ENCODE measurements at regions not wholly inside any gene's neighbourhood (a gene's known extent, or its start where the extent isn't known, plus 50 kb on each side); places are given as distances from the start of the nearest gene placed in this dataset.

GRCh38 chr6:15864708-15865062 lies 201.9 kb upstream of the DTNBP1 start (continued):
- no peak for TF ChIP-seq JUN (IDR thresholded peaks at IDR 0.05)

DNA sequence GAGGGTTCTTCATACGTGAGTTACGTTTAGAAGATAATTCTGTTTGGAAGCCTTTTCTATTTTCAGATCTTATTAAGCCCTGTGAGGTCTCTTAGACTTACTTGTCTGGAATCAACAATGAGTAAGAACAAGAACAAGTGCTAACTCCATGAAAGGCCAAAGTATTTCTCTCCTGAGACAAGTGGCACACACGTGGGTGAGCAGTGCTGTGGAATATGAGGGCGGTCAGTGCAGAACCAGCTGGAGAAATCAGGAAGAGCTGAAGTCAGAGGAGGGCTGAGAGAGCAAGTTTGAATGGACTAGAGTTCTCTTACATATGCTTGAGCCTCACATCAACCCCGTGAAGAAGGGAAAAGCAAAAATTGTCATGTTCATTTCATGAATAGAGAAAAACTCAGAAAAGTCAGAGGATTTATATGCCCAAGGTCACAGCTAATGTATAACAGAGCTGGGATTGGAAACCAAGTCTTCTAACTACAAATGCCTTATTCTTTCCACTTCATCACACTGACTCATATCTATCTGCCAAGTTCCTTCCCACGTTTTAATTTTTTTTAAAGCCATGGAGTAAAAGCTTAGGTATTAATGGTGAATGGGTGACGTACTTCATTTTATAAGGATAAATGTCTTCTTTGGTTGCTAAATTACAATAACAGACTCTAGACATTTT lies 201.3 kb upstream of the DTNBP1 start:
- ChIA-PET CTCF (no interaction called here), POLR2A (no interaction called here)
- no peak for DNase-seq (ENCODE audit: low read depth in 1 of 2, low spot score in 1 of 2)
- 48% methylated on average over 7 of the region's 7 CpGs for WGBS (ENCODE audit: missing lambda C conversion rate)
- Histone ChIP-seq H3K4me1 (no peaks in the 10 kb centered on the region), H3K27ac (no peak overlapping the region), H3K4me2 (no peak overlapping the region), H3K9me3 (no peaks in the 10 kb centered on the region), H3K4me3 (no peak overlapping the region)
- TF ChIP-seq SREBF2 (IDR thresholded peaks at IDR 0.05) (no peak), ESRRA (IDR thresholded peaks at IDR 0.05; ENCODE audit: borderline replicate concordance, low read length) (no peak), CBX2 (IDR thresholded peaks at IDR 0.05; ENCODE audit: borderline replicate concordance, low read depth) (no peak), ZSCAN20 (CRISPR knock-in tag; IDR thresholded peaks at IDR 0.05) (no peak), RARB (CRISPR knock-in tag; IDR thresholded peaks at IDR 0.05) (no peak), HOXB5 (CRISPR knock-in tag; IDR thresholded peaks at IDR 0.05) (no peak), RNF2 (IDR thresholded peaks at IDR 0.05; ENCODE audit: borderline replicate concordance, low read depth) (no peak), RCOR1 (IDR thresholded peaks at IDR 0.05; ENCODE audit: low read depth, low read length) (no peak), CHD4 (IDR thresholded peaks at IDR 0.05; ENCODE audit: borderline replicate concordance) (no peak), NPAS2 (CRISPR knock-in tag; IDR thresholded peaks at IDR 0.05; ENCODE audit: borderline replicate concordance) (no peak), HEYL (CRISPR knock-in tag; IDR thresholded peaks at IDR 0.05) (no peak)
- TF ChIP-seq, protein P1, sequence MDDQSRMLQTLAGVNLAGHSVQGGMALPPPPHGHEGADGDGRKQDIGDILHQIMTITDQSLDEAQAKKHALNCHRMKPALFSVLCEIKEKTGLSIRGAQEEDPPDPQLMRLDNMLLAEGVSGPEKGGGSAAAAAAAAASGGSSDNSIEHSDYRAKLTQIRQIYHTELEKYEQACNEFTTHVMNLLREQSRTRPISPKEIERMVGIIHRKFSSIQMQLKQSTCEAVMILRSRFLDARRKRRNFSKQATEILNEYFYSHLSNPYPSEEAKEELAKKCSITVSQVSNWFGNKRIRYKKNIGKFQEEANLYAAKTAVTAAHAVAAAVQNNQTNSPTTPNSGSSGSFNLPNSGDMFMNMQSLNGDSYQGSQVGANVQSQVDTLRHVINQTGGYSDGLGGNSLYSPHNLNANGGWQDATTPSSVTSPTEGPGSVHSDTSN (IDR thresholded peaks at IDR 0.05): no peak
- TF ChIP-seq, protein P2, sequence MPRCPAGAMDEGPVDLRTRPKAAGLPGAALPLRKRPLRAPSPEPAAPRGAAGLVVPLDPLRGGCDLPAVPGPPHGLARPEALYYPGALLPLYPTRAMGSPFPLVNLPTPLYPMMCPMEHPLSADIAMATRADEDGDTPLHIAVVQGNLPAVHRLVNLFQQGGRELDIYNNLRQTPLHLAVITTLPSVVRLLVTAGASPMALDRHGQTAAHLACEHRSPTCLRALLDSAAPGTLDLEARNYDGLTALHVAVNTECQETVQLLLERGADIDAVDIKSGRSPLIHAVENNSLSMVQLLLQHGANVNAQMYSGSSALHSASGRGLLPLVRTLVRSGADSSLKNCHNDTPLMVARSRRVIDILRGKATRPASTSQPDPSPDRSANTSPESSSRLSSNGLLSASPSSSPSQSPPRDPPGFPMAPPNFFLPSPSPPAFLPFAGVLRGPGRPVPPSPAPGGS (IDR thresholded peaks at IDR 0.05): no peak
- TF ChIP-seq, protein P3, sequence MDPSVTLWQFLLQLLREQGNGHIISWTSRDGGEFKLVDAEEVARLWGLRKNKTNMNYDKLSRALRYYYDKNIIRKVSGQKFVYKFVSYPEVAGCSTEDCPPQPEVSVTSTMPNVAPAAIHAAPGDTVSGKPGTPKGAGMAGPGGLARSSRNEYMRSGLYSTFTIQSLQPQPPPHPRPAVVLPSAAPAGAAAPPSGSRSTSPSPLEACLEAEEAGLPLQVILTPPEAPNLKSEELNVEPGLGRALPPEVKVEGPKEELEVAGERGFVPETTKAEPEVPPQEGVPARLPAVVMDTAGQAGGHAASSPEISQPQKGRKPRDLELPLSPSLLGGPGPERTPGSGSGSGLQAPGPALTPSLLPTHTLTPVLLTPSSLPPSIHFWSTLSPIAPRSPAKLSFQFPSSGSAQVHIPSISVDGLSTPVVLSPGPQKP (IDR thresholded peaks at IDR 0.05; ENCODE audit: low read depth, low read length): no peak
- FAIRE-seq: no peak
- no peak for ATAC-seq

DNA sequence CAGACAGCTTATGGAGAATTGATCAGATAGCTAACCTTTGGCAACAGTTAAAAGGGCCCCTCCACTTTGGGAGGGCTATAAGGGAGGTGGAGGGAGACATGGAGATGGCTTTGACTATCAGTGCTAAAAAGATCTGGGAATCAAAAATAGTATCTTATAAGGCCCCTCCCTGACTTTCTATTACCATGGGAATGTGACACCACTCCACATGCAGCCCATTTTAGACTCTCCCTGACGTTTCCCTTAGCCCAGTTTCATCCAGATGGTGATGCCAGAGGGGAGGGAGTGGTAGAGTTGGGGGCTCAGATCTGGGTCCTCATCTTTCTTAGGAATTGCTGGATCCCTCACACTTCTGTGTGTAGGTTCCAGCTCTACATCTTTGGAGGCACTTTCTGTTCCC lies 200.0 kb upstream of the DTNBP1 start:
- Histone ChIP-seq H3K4me2 (no peak overlapping the region), H3K4me3 (no peak overlapping the region), H3K27ac (no peak overlapping the region), H3K9me3 (no peaks in the 10 kb centered on the region), H3K4me1 (no peaks in the 10 kb centered on the region)
- ChIA-PET CTCF (no interaction called here), POLR2A (no interaction called here)
- FAIRE-seq (no peak), DNase-seq (ENCODE audit: low read depth in 1 of 2, low spot score in 1 of 2) (no peak), ATAC-seq (no peak)
- WGBS (ENCODE audit: missing lambda C conversion rate): 17% methylated on average over 1 of the region's 1 CpG
- no peak for TF ChIP-seq PHF8 (IDR thresholded peaks at IDR 0.05; ENCODE audit: borderline replicate concordance, low read depth)
- no peak for TF ChIP-seq POLR2A (IDR thresholded peaks at IDR 0.05; ENCODE audit: low read length)
- TF ChIP-seq TFCP2L1 (CRISPR knock-in tag; IDR thresholded peaks at IDR 0.05): no peak
- no peak for TF ChIP-seq ZNF302 (CRISPR knock-in tag; IDR thresholded peaks at IDR 0.05)
- TF ChIP-seq HOXA7 (CRISPR knock-in tag; IDR thresholded peaks at IDR 0.05): no peak
- TF ChIP-seq, protein P4, sequence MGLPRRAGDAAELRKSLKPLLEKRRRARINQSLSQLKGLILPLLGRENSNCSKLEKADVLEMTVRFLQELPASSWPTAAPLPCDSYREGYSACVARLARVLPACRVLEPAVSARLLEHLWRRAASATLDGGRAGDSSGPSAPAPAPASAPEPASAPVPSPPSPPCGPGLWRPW (IDR thresholded peaks at IDR 0.05): no peak
- no peak for TF ChIP-seq RNF2 (IDR thresholded peaks at IDR 0.05; ENCODE audit: borderline replicate concordance, low read depth)
- no peak for TF ChIP-seq RAD21 (conservative IDR thresholded peaks at IDR 0.05 in 1 of 2, IDR thresholded peaks at IDR 0.05 in 1 of 2)
- TF ChIP-seq HOXB5 (CRISPR knock-in tag; IDR thresholded peaks at IDR 0.05): no peak
- TF ChIP-seq EHMT2 (IDR thresholded peaks at IDR 0.05; ENCODE audit: low read depth): no peak
- no peak for TF ChIP-seq MAFK (IDR thresholded peaks at IDR 0.05; ENCODE audit: partially characterized antibody)
- TF ChIP-seq RARB (CRISPR knock-in tag; IDR thresholded peaks at IDR 0.05): no peak
- TF ChIP-seq KDM5A (IDR thresholded peaks at IDR 0.05): no peak

Measured in A549 (cell line).